A673 (cell line): ENCODE measurements at regions not wholly inside any gene's neighbourhood (a gene's known extent, or its start where the extent isn't known, plus 50 kb on each side); places are given as distances from the start of the nearest gene placed in this dataset.

Experiments
- BruUV-seq: library from RNA; stranded (reverse); fragments of 400-500 nt; replicated peaks from 2 replicates; lab custom pipeline; 2021; lab: Mats Ljungman, UMichigan
- CTCF ChIA-PET: fragments of 300-600 bp; sonication (Branson Sonifier 250); formaldehyde crosslinking; loops from one replicate; lab custom pipeline; 2022; ENCODE audit warnings: antibody characterized with exemption; lab: Charles Lee
- POLR2A ChIA-PET: fragments of 300-600 bp; sonication (Branson Sonifier 250); formaldehyde crosslinking; loops from one replicate; lab custom pipeline; 2022; ENCODE audit warnings: antibody characterized with exemption; ENCODE audit not compliant: low non-redundant PET; lab: Charles Lee
- DNase-seq: peaks from one replicate; pipeline ENCODE4 v3.0.0-alpha.2; 2015; ENCODE audit warnings: low spot score
- H3K27ac ChIP-seq: fragments of 200-600 bp; sonication (generic); 2 replicates; pipeline ENCODE4 v1.5.1; 2016; ENCODE audit warnings: mixed run types, low read depth, mild to moderate bottlenecking, mixed read lengths, antibody characterized with exemption, low read length; ENCODE audit not compliant: poor library complexity, severe bottlenecking
- H3K27me3 ChIP-seq: fragments of 200-600 bp; sonication (generic); replicated peaks from 2 replicates; pipeline ENCODE4 v1.6.1; 2017; ENCODE audit warnings: mixed run types, low read depth, mild to moderate bottlenecking, mixed read lengths, antibody characterized with exemption, low read length; ENCODE audit not compliant: insufficient read depth, poor library complexity
- H3K36me3 ChIP-seq: fragments of 200-600 bp; sonication (generic); 2 replicates; pipeline ENCODE4 v1.6.1; 2016; ENCODE audit warnings: mixed run types, mild to moderate bottlenecking, mixed read lengths, antibody characterized with exemption, low read length; ENCODE audit not compliant: insufficient read depth, poor library complexity, severe bottlenecking
- H3K4me1 ChIP-seq: fragments of 200-600 bp; sonication (generic); 2 replicates; pipeline ENCODE4 v1.6.1; 2017; ENCODE audit warnings: mixed run types, mild to moderate bottlenecking, mixed read lengths, antibody characterized with exemption, low read length; ENCODE audit not compliant: insufficient read depth, poor library complexity, severe bottlenecking
- H3K4me3 ChIP-seq: fragments of 200-600 bp; sonication (generic); 2 replicates; pipeline ENCODE4 v1.5.1; 2016; ENCODE audit warnings: low read depth, mixed run types, mild to moderate bottlenecking, mixed read lengths, low read length; ENCODE audit not compliant: poor library complexity, severe bottlenecking
- H3K9me3 ChIP-seq: fragments of 200-600 bp; sonication (generic); 2 replicates; pipeline ENCODE4 v1.6.1; 2016; ENCODE audit warnings: mixed run types, low read depth, mild to moderate bottlenecking, mixed read lengths, antibody characterized with exemption, low read length; ENCODE audit not compliant: poor library complexity, severe bottlenecking
- CTCF ChIP-seq: fragments of 300-800, 200-600 bp; sonication (generic); conservative IDR thresholded peaks from 2 replicates; pipeline ENCODE4 v1.5.1; 2017; ENCODE audit warnings: low read depth, mild to moderate bottlenecking, antibody characterized with exemption, low read length, moderate library complexity, mixed read lengths
- EZH2 ChIP-seq: fragments of 200-600 bp; sonication (generic); IDR thresholded peaks from 2 replicates; pipeline ENCODE4 v1.6.1; 2017; ENCODE audit warnings: borderline replicate concordance, low read depth, mild to moderate bottlenecking, mixed read lengths, antibody characterized with exemption, low read length; ENCODE audit not compliant: poor library complexity, severe bottlenecking
- intact Hi-C: fragments of 100-400 bp; cut with micrococcal nuclease; formaldehyde crosslinking; loops from one replicate; pipeline ENCODE4 v1.10.0; 2022; ENCODE audit not compliant: unreplicated experiment

DNA sequence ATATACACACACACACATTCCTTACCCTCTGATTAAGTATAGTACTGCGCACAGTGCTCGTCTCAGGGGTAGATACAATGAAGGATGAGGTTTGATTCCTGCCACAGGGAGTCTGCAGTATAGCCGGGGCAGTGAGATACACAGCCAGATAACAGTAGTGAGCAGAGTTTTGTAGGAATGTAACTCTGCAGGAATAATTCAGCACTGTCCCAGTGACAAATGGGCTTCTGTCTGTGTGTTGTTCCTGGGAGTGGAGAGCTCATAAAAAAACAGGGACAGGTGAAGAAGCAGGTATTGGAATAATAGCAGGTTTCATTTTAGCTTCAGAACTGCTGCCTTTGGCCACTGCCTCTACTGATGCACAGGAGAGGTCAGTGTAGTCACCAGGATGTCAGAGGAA, 85.3 kb upstream of the OR9Q1 start:
- H3K27ac ChIP-seq = no peak overlapping the region

GRCh38 chr11:57940044-57940756, 83.5 kb upstream of the OR9Q1 start:
- no peaks in the 10 kb centered on the region for H3K36me3 ChIP-seq
- BruUV-seq = no TSS peak
- H3K4me1 ChIP-seq = no peaks in the 10 kb centered on the region
- TF ChIP-seq CTCF (no peak), EZH2 (no peak)
- POLR2A ChIA-PET = no interaction called here
- intact Hi-C loops = no loop called here
- DNase-seq = no peak
- CTCF ChIA-PET = no interaction called here
- H3K27me3 ChIP-seq = no peaks in the 10 kb centered on the region
- no peaks in the 10 kb centered on the region for H3K9me3 ChIP-seq
- H3K4me3 ChIP-seq = no peak overlapping the region
- H3K27ac ChIP-seq = no peak overlapping the region

More for the DNA sequence above, 85.3 kb upstream of the OR9Q1 start:
- ChIA-PET CTCF (no interaction called here), POLR2A (no interaction called here)
- H3K4me3 ChIP-seq = no peak overlapping the region
- no peaks in the 10 kb centered on the region for H3K9me3 ChIP-seq
- intact Hi-C loops = no loop called here
- DNase-seq = no peak
- no peaks in the 10 kb centered on the region for H3K36me3 ChIP-seq
- BruUV-seq = no TSS peak
- H3K27me3 ChIP-seq = no peaks in the 10 kb centered on the region
- TF ChIP-seq EZH2 = no peak
- TF ChIP-seq CTCF = no peak
- no peaks in the 10 kb centered on the region for H3K4me1 ChIP-seq

DNA sequence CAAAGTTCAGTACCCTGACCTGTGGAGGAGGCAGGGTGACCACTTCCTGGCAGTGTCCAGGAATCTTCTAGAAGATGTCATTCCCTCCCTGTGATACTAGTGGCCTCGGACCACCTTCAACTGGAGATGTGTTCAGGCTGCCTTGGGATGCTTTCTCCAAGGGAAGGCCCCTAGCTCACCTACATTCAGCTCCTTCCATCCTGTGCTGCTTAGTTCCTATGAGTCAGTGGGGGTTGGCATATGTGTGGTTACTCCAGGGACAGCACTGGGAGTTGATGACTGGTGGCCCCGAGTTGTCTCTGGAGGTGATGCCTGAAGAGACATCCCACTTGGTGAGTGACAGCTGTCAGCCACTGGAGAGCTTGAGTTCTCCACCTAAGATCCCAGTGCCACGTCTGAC, 81.8 kb upstream of the OR9Q1 start:
- no TSS peak for BruUV-seq
- DNase-seq = no peak
- CTCF ChIA-PET = no interaction called here

More for the DNA sequence above, 81.8 kb upstream of the OR9Q1 start:
- H3K27ac ChIP-seq = no peak overlapping the region
- H3K9me3 ChIP-seq = no peaks in the 10 kb centered on the region
- intact Hi-C loops = no loop called here
- TF ChIP-seq CTCF = no peak
- TF ChIP-seq EZH2 = no peak
- no peak overlapping the region for H3K4me3 ChIP-seq
- H3K4me1 ChIP-seq = no peaks in the 10 kb centered on the region
- H3K27me3 ChIP-seq = no peaks in the 10 kb centered on the region
- no peaks in the 10 kb centered on the region for H3K36me3 ChIP-seq
- POLR2A ChIA-PET = no interaction called here
